Stimulated activated naive CD4-positive, alpha-beta T cell treated with Interleukin-2 at 50 U/mL for 16 hours (primary cell): ENCODE measurements at regions not wholly inside any gene's neighbourhood (a gene's known extent, or its start where the extent isn't known, plus 50 kb on each side); places are given as distances from the start of the nearest gene placed in this dataset.
"Not testable (repeated sequence)": the region's sequence is repeated elsewhere in the genome, so short reads cannot be mapped to it uniquely, and the experiment has no call there.

Experiments
- DNase-seq: peaks from one replicate; lab custom pipeline; 2025; lab: John Stamatoyannopoulos, UW

GRCh38 chr2:34549710-34550345, 950.7 kb upstream of the FAM98A start:
- no peak for DNase-seq

DNA sequence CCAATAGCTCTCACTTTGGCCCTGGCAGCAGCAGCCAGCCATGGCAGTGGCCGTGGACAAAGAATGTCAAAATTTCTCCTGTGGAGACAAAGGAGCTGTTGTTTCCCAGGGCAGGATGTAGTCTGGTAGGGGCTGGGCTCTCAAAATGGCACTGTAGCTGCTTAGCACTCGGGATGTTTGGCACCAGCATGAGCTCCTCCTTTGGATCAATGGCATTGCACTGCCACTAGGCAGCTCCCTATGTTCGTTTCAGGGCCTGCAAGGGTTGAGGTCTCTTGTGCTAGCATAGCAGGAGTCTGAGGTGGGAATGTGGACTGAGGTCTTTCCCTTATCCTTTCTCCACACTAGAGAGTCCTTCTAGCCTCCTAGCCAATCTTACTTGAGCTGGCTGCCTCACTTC, 948.8 kb upstream of the FAM98A start:
- DNase-seq, result no peak

GRCh38 chr2:34547340-34547739, 948.2 kb upstream of the FAM98A start:
- DNase-seq, result no peak

GRCh38 chr2:34545486-34546136, 946.5 kb upstream of the FAM98A start:
- no peak for DNase-seq

GRCh38 chr2:34534761-34535160, 935.7 kb upstream of the FAM98A start:
- DNase-seq, result no peak

DNA sequence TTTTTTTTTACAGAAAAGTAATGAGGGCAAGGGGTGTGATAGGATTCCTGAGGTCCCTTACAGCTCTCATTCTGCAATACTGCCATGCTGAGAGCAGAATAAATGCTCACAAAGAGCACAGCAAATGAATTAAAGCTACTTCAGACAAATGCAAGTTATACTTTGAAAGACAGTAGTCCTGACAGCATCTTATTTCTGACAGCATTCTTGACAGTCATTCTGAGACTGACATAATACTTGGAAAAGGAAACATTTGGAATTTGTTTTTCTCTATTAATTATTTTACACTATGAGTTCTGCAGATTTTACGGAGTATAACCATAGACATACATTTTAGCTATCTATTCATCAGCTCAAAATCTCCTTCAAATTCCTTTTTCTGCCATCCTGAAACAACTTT, 935.2 kb upstream of the FAM98A start:
- DNase-seq, result no peak

DNA sequence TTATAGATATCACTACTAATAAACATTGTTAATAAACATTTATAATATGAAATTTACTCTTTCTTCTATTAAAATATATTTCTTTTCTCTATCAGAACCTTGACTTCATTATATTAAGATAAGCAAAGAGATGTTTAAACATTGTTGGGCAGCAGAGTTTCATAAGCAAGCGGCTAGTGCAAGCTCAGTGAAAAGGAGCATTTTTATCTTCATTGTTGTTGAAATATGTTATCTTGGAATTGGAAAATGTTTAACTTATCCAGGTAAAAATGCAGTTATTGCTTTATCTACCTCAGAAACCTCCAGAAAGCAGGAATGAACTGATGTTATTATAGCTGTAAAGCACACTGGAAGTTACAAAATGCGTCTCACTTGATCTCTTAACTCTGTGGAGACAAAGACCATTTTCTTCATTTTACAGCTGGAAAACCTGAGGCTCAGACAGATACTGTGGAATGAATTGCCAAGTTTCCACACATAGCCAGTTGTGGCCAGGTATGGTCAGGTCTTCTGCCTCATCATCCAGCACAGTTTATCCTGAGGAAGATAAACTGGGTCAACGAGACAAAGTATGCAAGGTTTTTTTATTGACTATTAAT, 934.6 kb upstream of the FAM98A start:
- no peak for DNase-seq

GRCh38 chr2:34529965-34530364, 930.9 kb upstream of the FAM98A start:
- no peak for DNase-seq

DNA sequence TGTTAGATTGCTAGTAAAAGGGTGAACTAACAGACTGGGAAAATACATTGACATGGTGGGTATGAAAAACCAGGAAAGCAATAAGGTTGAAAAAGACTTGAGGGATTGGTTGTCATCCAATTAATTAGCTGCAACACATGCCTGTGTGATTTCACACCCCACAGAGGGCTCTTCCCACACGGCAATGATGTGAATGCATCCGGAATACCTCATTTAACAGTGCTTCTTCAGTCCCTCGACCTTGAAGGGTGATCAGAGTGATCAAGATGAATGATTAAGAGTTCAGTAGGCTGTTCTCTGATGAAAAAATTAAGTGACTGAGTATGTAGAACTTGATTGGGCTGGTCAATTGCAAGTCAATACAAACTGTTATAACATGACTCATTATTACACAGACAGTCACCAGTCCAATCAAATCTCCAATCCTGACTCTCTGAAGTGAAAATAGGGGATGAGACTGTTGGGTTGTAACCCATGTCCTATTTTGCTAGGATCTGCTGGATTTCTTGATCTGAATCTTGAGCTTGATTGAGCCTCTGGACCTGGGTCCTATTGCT, 924.9 kb upstream of the FAM98A start:
- DNase-seq, result no peak

- DNase-seq, result no peak
These were observed 920.6 kb upstream of the FAM98A start for GRCh38 chr2:34519659-34520058.

GRCh38 chr2:34498561-34498960, 899.5 kb upstream of the FAM98A start:
- no peak for DNase-seq

GRCh38 chr2:34494192-34494591, 895.1 kb upstream of the FAM98A start:
- not testable (repeated sequence) for DNase-seq

DNA sequence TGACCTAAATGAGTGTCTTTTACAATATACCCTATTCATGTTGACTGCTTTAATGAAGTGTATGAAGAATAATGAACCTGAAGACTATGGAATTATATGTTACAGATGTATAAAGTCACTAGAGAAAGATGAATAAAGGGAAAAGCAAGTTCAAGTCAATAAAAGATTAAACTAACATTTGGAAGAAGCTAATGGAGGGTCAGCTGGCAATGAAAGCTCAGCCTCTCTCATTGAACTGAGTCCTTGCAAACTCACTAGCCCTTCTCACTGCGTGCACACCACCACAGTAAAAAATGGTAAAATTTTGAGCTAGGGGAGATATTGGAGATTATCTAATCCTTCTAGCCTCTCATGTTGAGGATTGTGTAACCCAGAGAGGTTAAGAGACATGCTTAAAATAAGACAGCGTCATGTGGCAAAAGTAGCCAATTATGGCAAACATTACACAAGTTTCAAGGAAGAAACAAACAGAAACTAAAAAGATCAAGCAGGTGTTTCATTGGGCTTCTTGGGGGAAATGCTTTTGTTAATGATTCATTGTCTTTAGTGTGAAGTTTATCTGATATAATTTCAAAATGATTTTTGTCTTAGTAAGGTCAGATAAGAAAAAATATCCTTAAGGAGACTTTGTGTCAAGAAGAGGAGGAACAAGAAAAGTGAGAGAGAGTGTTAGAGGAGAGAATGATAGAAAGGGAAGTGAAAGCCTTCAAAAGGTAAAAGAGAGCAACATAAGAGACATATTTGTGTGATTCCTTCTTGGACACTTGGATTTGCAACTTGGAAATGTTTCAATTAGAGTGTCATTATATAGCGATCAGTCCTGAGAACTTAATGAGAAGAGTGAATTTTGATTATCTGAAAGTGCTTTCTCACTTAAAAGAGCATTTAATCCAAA, 893.7 kb upstream of the FAM98A start:
- no peak for DNase-seq

DNA sequence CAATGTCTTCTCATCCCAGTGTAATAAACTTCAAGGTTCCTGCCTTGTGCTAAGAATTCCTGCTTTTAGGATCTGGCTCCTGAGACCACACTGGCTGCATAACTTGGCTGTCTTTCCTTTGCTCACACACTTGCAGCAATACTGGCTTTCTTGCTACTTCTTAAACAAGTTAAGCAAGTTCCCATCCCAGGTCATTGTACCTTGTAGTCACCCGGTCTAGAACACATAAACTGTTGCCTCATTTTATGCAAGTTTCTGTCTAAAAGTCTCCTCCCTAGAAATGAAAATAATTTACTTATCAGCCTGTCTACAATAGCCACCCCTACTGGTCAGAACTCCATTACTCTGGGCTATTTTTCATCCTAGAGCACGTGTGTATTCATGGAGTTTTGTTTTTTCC, 887.9 kb upstream of the FAM98A start:
- no peak for DNase-seq

DNA sequence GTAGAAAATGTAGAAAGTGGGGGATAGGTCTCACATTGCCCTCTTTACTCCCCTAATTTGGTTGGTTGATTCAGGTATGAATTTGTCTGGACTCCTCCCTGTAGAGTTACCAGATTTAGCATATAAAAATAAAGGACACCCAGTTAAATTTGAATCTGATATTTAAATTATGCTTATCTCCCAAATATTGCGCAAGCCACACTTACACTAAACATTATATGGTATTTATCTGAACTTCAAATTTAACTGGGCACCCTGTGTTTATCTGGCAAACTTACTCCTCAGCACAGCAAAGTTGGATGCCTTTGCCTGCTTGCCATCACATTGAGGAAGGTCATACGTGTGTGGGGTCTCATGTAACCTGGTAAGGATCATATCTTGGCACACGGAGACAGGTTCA, 882.4 kb upstream of the FAM98A start:
- DNase-seq, result no peak

GRCh38 chr2:34480366-34480765, 881.3 kb upstream of the FAM98A start:
- DNase-seq, result no peak

- no peak for DNase-seq
These were observed 876.1 kb upstream of the FAM98A start for GRCh38 chr2:34475156-34475555.

DNA sequence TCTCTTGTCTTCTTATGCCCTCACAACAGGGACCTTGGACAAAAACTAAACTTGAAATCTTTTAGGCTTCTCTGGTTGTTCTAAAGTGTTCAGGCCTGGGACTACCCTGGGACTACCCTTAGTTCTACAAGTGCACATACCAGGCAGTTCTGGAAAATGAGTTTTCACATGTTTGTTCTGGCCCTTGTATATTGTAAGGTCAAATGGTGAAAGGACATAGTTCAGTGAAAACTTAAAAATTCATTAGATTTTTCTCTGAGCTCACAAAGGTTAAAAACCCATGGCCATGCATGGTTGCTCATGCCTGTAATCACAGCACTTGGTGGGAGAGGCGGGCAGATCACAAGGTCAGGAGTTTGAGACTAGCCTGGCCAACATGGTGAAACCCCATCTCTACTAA, 875.5 kb upstream of the FAM98A start:
- DNase-seq, result no peak

DNA sequence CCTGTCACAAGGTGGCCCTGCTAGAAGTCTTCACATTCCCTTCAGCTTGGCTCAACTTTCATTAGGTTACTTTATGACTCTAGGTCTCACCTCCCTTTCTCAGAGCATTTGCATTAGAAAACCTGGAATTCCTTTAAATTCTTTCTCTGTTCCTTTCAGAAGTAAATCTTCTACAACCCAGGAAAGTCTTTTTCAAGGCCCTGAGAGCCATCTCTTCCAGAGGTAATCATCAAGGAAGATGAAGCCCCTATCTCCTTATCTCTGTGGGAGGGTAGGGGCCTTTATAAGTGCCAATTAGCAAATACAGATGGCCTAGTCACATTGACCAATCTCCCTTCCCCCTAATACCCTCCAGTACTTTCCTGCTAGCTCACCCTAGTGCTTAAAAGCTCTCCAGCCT, 848.0 kb upstream of the FAM98A start:
- no peak for DNase-seq

- no peak for DNase-seq
These were observed 824.2 kb upstream of the FAM98A start for GRCh38 chr2:34423301-34423700.

- DNase-seq, result no peak
These were observed 820.8 kb upstream of the FAM98A start for GRCh38 chr2:34419856-34420255.

DNA sequence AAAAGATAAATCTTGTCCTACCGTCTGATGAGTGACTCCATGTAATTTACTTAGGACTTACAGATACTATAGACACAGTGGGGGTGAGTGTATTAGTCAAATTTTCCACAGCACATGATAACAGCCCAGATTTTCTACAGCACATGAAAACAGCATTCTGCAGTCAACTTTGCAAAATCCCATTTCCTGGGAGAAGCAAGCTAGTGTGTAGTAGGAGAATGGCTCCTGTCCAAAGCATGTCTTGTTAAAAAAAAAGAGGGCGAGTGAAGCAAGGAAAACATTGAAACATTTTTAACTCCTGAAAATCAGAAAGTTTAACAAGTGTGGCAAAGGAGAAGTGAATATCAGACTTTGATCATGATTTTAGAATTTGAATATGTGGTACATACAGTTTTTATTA, 817.8 kb upstream of the FAM98A start:
- no peak for DNase-seq
